ENCODE measurements at regions not wholly inside any gene's neighbourhood (a gene's known extent, or its start where the extent isn't known, plus 50 kb on each side); places are given as distances from the start of the nearest gene placed in this dataset.

DNA sequence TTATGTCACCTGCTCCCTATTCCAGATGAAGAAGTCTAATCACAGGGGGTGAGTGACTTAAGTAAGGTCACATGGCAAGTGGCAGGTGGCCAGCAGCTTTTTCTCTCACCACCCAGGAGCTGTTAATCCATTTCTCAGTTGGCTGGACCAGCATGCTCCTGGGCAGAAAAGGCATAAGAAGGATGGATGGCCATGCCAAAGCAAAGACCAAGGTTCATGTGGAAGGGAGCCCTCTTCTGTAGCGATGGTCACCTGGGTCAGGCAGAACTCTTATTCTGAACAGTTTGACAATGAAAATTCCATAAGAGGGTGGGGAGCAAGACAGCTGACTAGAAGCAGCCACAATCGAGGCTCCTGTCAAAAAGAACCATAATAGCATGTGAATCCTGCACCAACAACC lies 538.1 kb downstream of the SUCLA2 start:
- TF ChIP-seq CEBPB (IDR thresholded peaks at IDR 0.05; ENCODE audit: low read depth, low read length) (no peak), MXI1 (IDR thresholded peaks at IDR 0.05; ENCODE audit: borderline replicate concordance, low read depth, low read length) (no peak), SMC3 (IDR thresholded peaks at IDR 0.05; ENCODE audit: low read depth, low read length) (no peak), MAZ (IDR thresholded peaks at IDR 0.05; ENCODE audit: borderline replicate concordance, low read depth, low read length) (no peak), RFX5 (IDR thresholded peaks at IDR 0.05; ENCODE audit: low read depth, low read length) (no peak), FOS (IDR thresholded peaks at IDR 0.05; ENCODE audit: low read depth, low read length) (no peak), RAD21 (IDR thresholded peaks at IDR 0.05; ENCODE audit: low read length) (no peak), POLR2A (IDR thresholded peaks at IDR 0.05; ENCODE audit: low read depth, low read length) (no peak)
- TF ChIP-seq, protein P1, sequence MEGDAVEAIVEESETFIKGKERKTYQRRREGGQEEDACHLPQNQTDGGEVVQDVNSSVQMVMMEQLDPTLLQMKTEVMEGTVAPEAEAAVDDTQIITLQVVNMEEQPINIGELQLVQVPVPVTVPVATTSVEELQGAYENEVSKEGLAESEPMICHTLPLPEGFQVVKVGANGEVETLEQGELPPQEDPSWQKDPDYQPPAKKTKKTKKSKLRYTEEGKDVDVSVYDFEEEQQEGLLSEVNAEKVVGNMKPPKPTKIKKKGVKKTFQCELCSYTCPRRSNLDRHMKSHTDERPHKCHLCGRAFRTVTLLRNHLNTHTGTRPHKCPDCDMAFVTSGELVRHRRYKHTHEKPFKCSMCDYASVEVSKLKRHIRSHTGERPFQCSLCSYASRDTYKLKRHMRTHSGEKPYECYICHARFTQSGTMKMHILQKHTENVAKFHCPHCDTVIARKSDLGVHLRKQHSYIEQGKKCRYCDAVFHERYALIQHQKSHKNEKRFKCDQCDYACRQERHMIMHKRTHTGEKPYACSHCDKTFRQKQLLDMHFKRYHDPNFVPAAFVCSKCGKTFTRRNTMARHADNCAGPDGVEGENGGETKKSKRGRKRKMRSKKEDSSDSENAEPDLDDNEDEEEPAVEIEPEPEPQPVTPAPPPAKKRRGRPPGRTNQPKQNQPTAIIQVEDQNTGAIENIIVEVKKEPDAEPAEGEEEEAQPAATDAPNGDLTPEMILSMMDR (conservative IDR thresholded peaks at IDR 0.05; ENCODE audit: low read depth, low read length) = no peak
- TF ChIP-seq, protein P2, sequence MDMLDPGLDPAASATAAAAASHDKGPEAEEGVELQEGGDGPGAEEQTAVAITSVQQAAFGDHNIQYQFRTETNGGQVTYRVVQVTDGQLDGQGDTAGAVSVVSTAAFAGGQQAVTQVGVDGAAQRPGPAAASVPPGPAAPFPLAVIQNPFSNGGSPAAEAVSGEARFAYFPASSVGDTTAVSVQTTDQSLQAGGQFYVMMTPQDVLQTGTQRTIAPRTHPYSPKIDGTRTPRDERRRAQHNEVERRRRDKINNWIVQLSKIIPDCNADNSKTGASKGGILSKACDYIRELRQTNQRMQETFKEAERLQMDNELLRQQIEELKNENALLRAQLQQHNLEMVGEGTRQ (IDR thresholded peaks at IDR 0.05; ENCODE audit: low read depth, low read length) = no peak
